ENCODE measurements at regions not wholly inside any gene's neighbourhood (a gene's known extent, or its start where the extent isn't known, plus 50 kb on each side); places are given as distances from the start of the nearest gene placed in this dataset.
A peak's percentile ranks its signal among the peaks of the same experiment; 100 is the strongest.

DNA sequence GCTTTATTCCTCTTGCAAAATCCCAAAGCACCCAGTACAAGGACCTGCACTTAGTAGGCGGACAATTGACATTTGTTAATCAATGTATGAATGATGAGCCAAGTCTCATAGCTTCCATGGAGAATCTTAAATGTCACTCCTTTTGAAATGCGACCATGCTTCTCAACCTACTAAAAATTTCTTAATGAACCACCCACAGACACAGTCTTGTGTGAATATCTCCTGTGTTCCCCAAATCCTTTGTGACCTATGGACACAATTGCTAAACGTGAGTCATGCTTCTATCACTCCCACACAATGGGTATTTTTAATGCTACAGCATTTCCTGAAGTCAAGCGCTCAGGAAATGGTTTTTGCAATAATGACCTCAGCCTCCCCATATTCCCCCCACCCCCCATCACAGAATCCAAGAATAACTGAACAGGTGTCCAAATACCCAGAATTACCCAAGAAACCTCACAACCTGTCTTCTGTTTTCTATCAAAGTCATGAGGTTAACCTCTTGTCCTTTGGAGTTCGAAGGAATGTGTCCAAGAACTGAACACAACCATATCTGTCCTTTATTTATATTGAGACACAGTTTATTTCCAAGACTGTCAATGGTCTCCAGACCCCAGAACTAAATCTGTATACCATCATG, 163.6 kb upstream of the PLEKHG7 start (continued):
- TF ChIP-seq CHD2 (IDR thresholded peaks at IDR 0.05; ENCODE audit: borderline replicate concordance, low read depth, low read length) (peak; percentile 87), SMARCA5 (IDR thresholded peaks at IDR 0.05) (no peak), TCF3 (IDR thresholded peaks at IDR 0.05; ENCODE audit: borderline replicate concordance, insufficient read depth, low read depth, low read length) (peak; percentile 97), SPI1 (IDR thresholded peaks at IDR 0.05; ENCODE audit: borderline replicate concordance, insufficient read depth, low read depth, low read length) (peak; percentile 34; the same call in 1 of the 2 replicates), BCLAF1 (IDR thresholded peaks at IDR 0.05) (no peak), SMAD5 (IDR thresholded peaks at IDR 0.05; ENCODE audit: low read depth) (0 out of 2 replicates have a peak, but pooled peaks have one; percentile 40), NRF1 (conservative IDR thresholded peaks at IDR 0.05; ENCODE audit: low read depth, low read length) (no peak), MTA3 (IDR thresholded peaks at IDR 0.05; ENCODE audit: borderline replicate concordance, low read length) (peak; percentile 98), SRF (IDR thresholded peaks at IDR 0.05; ENCODE audit: low read depth in 2 of 2, low read length in 2 of 2) (no peak), SIX5 (IDR thresholded peaks at IDR 0.05; ENCODE audit: low read depth, low read length, severe bottlenecking) (no peak), KLF5 (IDR thresholded peaks at IDR 0.05; ENCODE audit: partially characterized antibody) (peak; percentile 48), STAT1 (conservative IDR thresholded peaks at IDR 0.05) (no peak), ZNF274 (IDR thresholded peaks at IDR 0.05; ENCODE audit: insufficient read depth, insufficient read length) (no peak)

All from GM12878 (cell line).